GM19328 (cell line): ENCODE measurements at regions not wholly inside any gene's neighbourhood (a gene's known extent, or its start where the extent isn't known, plus 50 kb on each side); places are given as distances from the start of the nearest gene placed in this dataset.
"Not testable (repeated sequence)": the region's sequence is repeated elsewhere in the genome, so short reads cannot be mapped to it uniquely, and the experiment has no call there.

Experiments used
- ATAC-seq: cut with Tn5 transposase; IDR thresholded peaks from one replicate; pipeline ENCODE4 v1.9.1; 2021; ENCODE audit warnings: mild to moderate bottlenecking, moderate library complexity; ENCODE audit not compliant: unreplicated experiment

- ATAC-seq, result no peak
Observed at GRCh38 chr3:110644203-110644602, 427.4 kb upstream of the NECTIN3 start.

GRCh38 chr3:110646055-110646454, 425.6 kb upstream of the NECTIN3 start:
- ATAC-seq, result no peak

GRCh38 chr3:110646496-110646895, 425.1 kb upstream of the NECTIN3 start:
- no peak for ATAC-seq

- no peak for ATAC-seq
Observed at GRCh38 chr3:110647586-110647985, 424.0 kb upstream of the NECTIN3 start.

GRCh38 chr3:110650741-110651140, 420.9 kb upstream of the NECTIN3 start:
- no peak for ATAC-seq

- no peak for ATAC-seq
Observed at GRCh38 chr3:110654843-110655502, 416.6 kb upstream of the NECTIN3 start.

- ATAC-seq, result no peak
Observed at GRCh38 chr3:110656394-110657025, 415.1 kb upstream of the NECTIN3 start.

- ATAC-seq, result no peak
Observed at GRCh38 chr3:110664148-110664547, 407.5 kb upstream of the NECTIN3 start.

- ATAC-seq, result no peak
Observed at GRCh38 chr3:110666495-110666894, 405.1 kb upstream of the NECTIN3 start.

GRCh38 chr3:110667216-110667615, 404.4 kb upstream of the NECTIN3 start:
- ATAC-seq, result no peak

GRCh38 chr3:110670407-110670806, 401.2 kb upstream of the NECTIN3 start:
- ATAC-seq, result no peak

GRCh38 chr3:110677506-110677905, 394.1 kb upstream of the NECTIN3 start:
- no peak for ATAC-seq

- ATAC-seq, result no peak
Observed at GRCh38 chr3:110679285-110679684, 392.3 kb upstream of the NECTIN3 start.

- no peak for ATAC-seq
Observed at GRCh38 chr3:110680450-110680849, 391.2 kb upstream of the NECTIN3 start.

GRCh38 chr3:110684466-110684865, 387.1 kb upstream of the NECTIN3 start:
- ATAC-seq, result no peak

- no peak for ATAC-seq
Observed at GRCh38 chr3:110685630-110686029, 386.0 kb upstream of the NECTIN3 start.

- ATAC-seq, result no peak
Observed at GRCh38 chr3:110686701-110687100, 384.9 kb upstream of the NECTIN3 start.

GRCh38 chr3:110687138-110687537, 384.5 kb upstream of the NECTIN3 start:
- ATAC-seq, result no peak

GRCh38 chr3:110697961-110698360, 373.7 kb upstream of the NECTIN3 start:
- no peak for ATAC-seq

GRCh38 chr3:110704332-110704731, 367.3 kb upstream of the NECTIN3 start:
- not testable (repeated sequence) for ATAC-seq

- ATAC-seq, result no peak
Observed at GRCh38 chr3:110708156-110708555, 363.5 kb upstream of the NECTIN3 start.

GRCh38 chr3:110710156-110710555, 361.5 kb upstream of the NECTIN3 start:
- no peak for ATAC-seq

- no peak for ATAC-seq
Observed at GRCh38 chr3:110710603-110711002, 361.0 kb upstream of the NECTIN3 start.
